ENCODE measurements at regions not wholly inside any gene's neighbourhood (a gene's known extent, or its start where the extent isn't known, plus 50 kb on each side); places are given as distances from the start of the nearest gene placed in this dataset.

DNA sequence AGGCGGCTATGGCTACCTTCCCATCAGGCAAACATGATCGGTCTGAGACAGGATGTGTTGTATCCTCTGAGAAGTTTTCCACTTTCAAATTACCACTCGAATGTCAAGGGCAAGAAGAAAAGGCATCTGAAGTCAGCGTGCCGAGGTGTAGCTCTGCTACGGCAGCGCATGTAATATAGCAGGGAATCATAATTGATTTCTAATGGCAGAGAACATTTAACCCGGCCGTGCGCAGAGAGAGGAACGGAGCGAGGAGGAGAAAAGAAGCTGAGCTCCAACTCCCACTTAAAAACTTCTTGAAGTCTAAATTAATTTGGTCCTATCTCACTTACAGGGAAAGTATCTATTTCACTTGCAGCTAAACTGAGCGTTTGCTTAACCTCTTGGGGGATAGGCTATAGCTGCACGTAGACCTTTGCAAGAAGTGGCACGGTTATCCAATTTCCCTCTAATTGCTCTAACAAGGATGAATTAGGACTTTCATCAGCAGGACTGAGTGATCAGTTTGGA, 137.3 kb upstream of the KIRREL3 start:
- Histone ChIP-seq H3K27me3 (no peaks in the 10 kb centered on the region), H3K4me3 (no peak overlapping the region), H3K27ac (replicated peaks in 1 of 4) (no peak overlapping the region), H3K9me3 (no peaks in the 10 kb centered on the region), H3K36me3 (no peaks in the 10 kb centered on the region), H3K4me1 (no peaks in the 10 kb centered on the region)
- no peak for TF ChIP-seq POLR2AphosphoS5 (IDR thresholded peaks at IDR 0.05)
- TF ChIP-seq POLR2A (IDR thresholded peaks at IDR 0.05; ENCODE audit: low read depth): no peak
- no peak for TF ChIP-seq EP300 (IDR thresholded peaks at IDR 0.05)
- TF ChIP-seq, protein P1, sequence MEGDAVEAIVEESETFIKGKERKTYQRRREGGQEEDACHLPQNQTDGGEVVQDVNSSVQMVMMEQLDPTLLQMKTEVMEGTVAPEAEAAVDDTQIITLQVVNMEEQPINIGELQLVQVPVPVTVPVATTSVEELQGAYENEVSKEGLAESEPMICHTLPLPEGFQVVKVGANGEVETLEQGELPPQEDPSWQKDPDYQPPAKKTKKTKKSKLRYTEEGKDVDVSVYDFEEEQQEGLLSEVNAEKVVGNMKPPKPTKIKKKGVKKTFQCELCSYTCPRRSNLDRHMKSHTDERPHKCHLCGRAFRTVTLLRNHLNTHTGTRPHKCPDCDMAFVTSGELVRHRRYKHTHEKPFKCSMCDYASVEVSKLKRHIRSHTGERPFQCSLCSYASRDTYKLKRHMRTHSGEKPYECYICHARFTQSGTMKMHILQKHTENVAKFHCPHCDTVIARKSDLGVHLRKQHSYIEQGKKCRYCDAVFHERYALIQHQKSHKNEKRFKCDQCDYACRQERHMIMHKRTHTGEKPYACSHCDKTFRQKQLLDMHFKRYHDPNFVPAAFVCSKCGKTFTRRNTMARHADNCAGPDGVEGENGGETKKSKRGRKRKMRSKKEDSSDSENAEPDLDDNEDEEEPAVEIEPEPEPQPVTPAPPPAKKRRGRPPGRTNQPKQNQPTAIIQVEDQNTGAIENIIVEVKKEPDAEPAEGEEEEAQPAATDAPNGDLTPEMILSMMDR (IDR thresholded peaks at IDR 0.05): no peak
- intact Hi-C loops (cut with DNase I): no loop called here
- DNase-seq (ENCODE audit: extremely low spot score): no peak
- 84% methylated on average over 15 of the region's 15 CpGs for WGBS

DNA sequence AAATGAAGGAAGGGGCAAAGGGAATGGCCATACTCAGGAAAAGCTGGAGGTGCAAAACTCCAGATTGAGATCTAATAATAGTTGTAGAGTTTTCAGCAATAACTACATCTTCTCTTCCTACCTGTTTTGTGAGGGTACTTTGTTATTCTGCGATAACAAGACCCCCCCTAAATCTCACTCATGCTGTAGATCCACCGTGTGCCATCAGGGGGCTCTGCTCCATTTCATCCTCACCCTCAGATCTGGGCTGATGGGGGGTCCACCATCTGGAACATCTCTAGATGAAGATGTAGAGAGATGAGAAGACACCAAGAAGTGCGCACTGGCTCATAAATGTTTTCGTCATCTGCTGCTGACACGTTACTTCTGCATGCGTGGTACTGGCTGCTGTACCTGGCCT, 135.9 kb upstream of the KIRREL3 start:
- intact Hi-C loops (cut with DNase I): no loop called here
- Histone ChIP-seq H3K4me3 (no peak overlapping the region), H3K9me3 (no peaks in the 10 kb centered on the region), H3K36me3 (no peaks in the 10 kb centered on the region), H3K27ac (replicated peaks in 1 of 4) (no peak overlapping the region), H3K4me1 (no peaks in the 10 kb centered on the region), H3K27me3 (peaks cover 0 to 5% (median 0%) of the 10 kb centered on the region in 4 donors)
- no peak for DNase-seq (ENCODE audit: extremely low spot score)
- no peak for TF ChIP-seq EP300 (IDR thresholded peaks at IDR 0.05)
- TF ChIP-seq POLR2AphosphoS5 (IDR thresholded peaks at IDR 0.05): no peak
- TF ChIP-seq POLR2A (IDR thresholded peaks at IDR 0.05; ENCODE audit: low read depth): no peak
- TF ChIP-seq, protein P1 (IDR thresholded peaks at IDR 0.05): no peak
- 78% methylated on average over 6 of the region's 6 CpGs for WGBS

DNA sequence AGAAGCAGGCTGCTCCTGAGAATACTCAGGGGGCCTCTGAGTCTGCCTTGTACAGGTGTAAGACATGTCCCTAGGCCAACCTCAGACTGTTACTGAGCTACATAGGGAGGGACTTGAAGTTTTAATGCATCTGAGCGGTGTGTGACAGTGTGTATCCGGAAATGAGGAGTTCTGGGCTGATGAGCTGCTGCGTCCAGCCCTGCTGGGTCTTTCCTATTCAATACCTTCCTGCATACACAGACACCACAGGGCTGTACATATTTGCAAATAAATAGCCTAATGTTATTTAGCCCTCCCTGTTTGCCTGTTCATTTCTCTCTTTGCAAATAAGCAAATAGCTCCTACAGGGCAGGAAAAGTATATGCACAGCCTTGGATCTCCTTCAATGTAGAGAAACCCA, 134.7 kb upstream of the KIRREL3 start:
- Histone ChIP-seq H3K4me1 (no peaks in the 10 kb centered on the region), H3K4me3 (no peak overlapping the region), H3K9me3 (no peaks in the 10 kb centered on the region), H3K36me3 (no peaks in the 10 kb centered on the region), H3K27ac (replicated peaks in 1 of 4) (no peak overlapping the region), H3K27me3 (peaks cover 0 to 5% (median 0%) of the 10 kb centered on the region in 4 donors)
- no peak for DNase-seq (ENCODE audit: extremely low spot score)
- intact Hi-C loops (cut with DNase I): no loop called here
- 82% methylated on average over 3 of the region's 3 CpGs for WGBS
- TF ChIP-seq, protein P1 (IDR thresholded peaks at IDR 0.05): no peak
- TF ChIP-seq POLR2A (IDR thresholded peaks at IDR 0.05; ENCODE audit: low read depth) (no peak), EP300 (IDR thresholded peaks at IDR 0.05) (no peak), POLR2AphosphoS5 (IDR thresholded peaks at IDR 0.05) (no peak)

DNA sequence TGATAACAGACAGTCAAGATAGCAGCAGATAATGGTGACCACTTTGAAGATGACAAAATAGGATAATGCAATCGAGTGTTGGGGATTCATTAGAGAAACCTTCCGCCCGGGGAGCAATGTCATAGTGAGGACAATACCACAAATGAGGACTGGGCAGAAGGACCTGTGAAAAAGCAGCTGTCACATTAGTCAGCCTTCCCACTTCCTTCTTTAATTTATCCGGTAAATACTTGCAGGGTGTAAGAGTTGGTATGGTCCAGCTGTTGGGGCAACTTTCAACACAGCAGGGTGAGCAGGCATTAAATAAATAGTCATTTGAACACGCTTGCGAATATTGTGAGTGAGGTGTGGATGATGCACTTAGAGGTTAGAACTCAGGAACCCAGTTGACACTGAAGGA, 132.5 kb upstream of the KIRREL3 start:
- Histone ChIP-seq H3K27ac (replicated peaks in 1 of 4) (no peak overlapping the region), H3K4me1 (no peaks in the 10 kb centered on the region), H3K9me3 (no peaks in the 10 kb centered on the region), H3K4me3 (no peak overlapping the region), H3K36me3 (no peaks in the 10 kb centered on the region), H3K27me3 (peaks cover 0 to 5% (median 0%) of the 10 kb centered on the region in 4 donors)
- DNase-seq (ENCODE audit: extremely low spot score): no peak
- 51% methylated on average over 6 of the region's 6 CpGs for WGBS
- TF ChIP-seq, protein P1 (IDR thresholded peaks at IDR 0.05): no peak
- no peak for TF ChIP-seq EP300 (IDR thresholded peaks at IDR 0.05)
- TF ChIP-seq POLR2AphosphoS5 (IDR thresholded peaks at IDR 0.05): no peak
- TF ChIP-seq POLR2A (IDR thresholded peaks at IDR 0.05; ENCODE audit: low read depth): no peak
- intact Hi-C loops (cut with DNase I): no loop called here

DNA sequence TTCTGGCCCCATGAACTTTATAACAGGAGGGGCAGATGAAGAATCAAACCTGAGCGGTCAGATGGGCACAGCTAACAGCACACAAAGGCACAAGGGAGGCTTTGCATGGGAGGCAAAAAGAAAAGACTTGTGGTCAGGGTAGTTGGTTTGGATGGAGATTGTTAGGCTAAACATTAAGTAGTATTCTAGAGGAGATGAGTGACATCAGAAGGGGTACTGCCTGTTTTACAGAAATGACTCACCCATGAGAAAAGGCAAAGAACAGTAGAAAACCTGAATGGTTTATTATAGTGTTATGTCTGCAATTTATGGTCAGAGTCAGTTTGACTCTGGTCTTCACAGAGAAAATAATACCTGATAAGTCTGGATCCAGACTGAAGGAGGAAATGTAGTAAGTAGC, 129.8 kb upstream of the KIRREL3 start:
- H3K4me1 ChIP-seq: no peaks in the 10 kb centered on the region
- no peaks in the 10 kb centered on the region for H3K36me3 ChIP-seq
- WGBS: 100% methylated on average over 1 of the region's 1 CpG
- intact Hi-C loops (cut with DNase I): no loop called here
- H3K9me3 ChIP-seq: no peaks in the 10 kb centered on the region
- peaks cover 0 to 5% (median 0%) of the 10 kb centered on the region in 4 donors for H3K27me3 ChIP-seq
- DNase-seq (ENCODE audit: extremely low spot score): no peak
- no peak overlapping the region for H3K27ac ChIP-seq (replicated peaks in 1 of 4)
- H3K4me3 ChIP-seq: no peak overlapping the region
- no peak for TF ChIP-seq POLR2A (IDR thresholded peaks at IDR 0.05; ENCODE audit: low read depth)
- TF ChIP-seq, protein P1 (IDR thresholded peaks at IDR 0.05): no peak
- TF ChIP-seq EP300 (IDR thresholded peaks at IDR 0.05): no peak
- no peak for TF ChIP-seq POLR2AphosphoS5 (IDR thresholded peaks at IDR 0.05)
